ENCODE measurements at regions not wholly inside any gene's neighbourhood (a gene's known extent, or its start where the extent isn't known, plus 50 kb on each side); places are given as distances from the start of the nearest gene placed in this dataset.

DNA sequence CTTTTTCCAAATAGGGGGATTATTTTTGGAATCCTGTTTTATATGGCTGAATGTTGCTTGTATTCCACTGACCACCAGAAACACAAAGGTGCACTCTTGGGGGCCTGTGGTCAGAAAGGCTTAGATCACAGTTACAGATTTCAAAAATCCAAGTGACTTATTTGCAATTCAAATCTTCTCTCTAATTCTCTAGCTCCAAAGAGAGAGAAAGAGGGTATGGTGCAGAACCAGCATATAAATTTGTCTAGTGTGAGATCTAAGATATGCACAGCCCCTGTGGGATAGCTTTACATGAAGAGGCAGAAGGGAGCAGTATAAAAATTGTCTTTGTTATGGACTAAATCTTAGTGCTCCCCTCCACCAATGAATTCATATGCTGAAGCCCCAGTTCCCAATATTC lies 1121.7 kb upstream of the CELF2 start:
- no peak overlapping the region for H2BK120ac ChIP-seq (ENCODE audit: insufficient read depth, low read length, poor library complexity)
- H3K79me1 ChIP-seq (ENCODE audit: low read length) = no peaks in the 10 kb centered on the region
- no peak overlapping the region for H3K27ac ChIP-seq (ENCODE audit: low read depth, low read length)
- no peak overlapping the region for H3K4ac ChIP-seq (ENCODE audit: low read depth, low read length)
- H3K36me3 ChIP-seq (ENCODE audit: control insufficient read depth in 1 of 2, insufficient read depth in 2 of 2, low read length in 2 of 2) = no peaks in the 10 kb centered on the region
- no peak overlapping the region for H2AK5ac ChIP-seq (ENCODE audit: low read length)
- no peak overlapping the region for H3K18ac ChIP-seq (ENCODE audit: low read length)
- H4K91ac ChIP-seq (ENCODE audit: low read depth, low read length) = no peak overlapping the region
- H3K27me3 ChIP-seq (ENCODE audit: insufficient read depth, low read length) = no peaks in the 10 kb centered on the region
- no peak overlapping the region for H4K12ac ChIP-seq (ENCODE audit: low read depth, low read length)
- H3K14ac ChIP-seq (ENCODE audit: low read length) = no peak overlapping the region
- no peaks in the 10 kb centered on the region for H3K79me2 ChIP-seq (ENCODE audit: control insufficient read depth, insufficient read depth, low read length, poor library complexity)
- H2AFZ ChIP-seq (ENCODE audit: insufficient read depth, low read length, poor library complexity) = no peak overlapping the region
- no peak overlapping the region for H2BK5ac ChIP-seq (ENCODE audit: low read depth, low read length, poor library complexity)
- no peak overlapping the region for H2BK12ac ChIP-seq (ENCODE audit: low read length)
- no peak overlapping the region for H4K8ac ChIP-seq (ENCODE audit: low read depth, low read length)
- no peak for DNase-seq
- H3K9ac ChIP-seq (ENCODE audit: low read length) = no peak overlapping the region
- H3K4me3 ChIP-seq (ENCODE audit: low read depth, low read length) = no peak overlapping the region
- H3K4me2 ChIP-seq (ENCODE audit: low read length) = no peak overlapping the region
- H3K4me1 ChIP-seq (ENCODE audit: control insufficient read depth in 1 of 2, insufficient read depth in 2 of 2, low read length in 2 of 2) = no peaks in the 10 kb centered on the region
- no peak overlapping the region for H3K23ac ChIP-seq (ENCODE audit: low read length)
- no peaks in the 10 kb centered on the region for H3K9me3 ChIP-seq (ENCODE audit: insufficient read depth, low read depth, low read length)

DNA sequence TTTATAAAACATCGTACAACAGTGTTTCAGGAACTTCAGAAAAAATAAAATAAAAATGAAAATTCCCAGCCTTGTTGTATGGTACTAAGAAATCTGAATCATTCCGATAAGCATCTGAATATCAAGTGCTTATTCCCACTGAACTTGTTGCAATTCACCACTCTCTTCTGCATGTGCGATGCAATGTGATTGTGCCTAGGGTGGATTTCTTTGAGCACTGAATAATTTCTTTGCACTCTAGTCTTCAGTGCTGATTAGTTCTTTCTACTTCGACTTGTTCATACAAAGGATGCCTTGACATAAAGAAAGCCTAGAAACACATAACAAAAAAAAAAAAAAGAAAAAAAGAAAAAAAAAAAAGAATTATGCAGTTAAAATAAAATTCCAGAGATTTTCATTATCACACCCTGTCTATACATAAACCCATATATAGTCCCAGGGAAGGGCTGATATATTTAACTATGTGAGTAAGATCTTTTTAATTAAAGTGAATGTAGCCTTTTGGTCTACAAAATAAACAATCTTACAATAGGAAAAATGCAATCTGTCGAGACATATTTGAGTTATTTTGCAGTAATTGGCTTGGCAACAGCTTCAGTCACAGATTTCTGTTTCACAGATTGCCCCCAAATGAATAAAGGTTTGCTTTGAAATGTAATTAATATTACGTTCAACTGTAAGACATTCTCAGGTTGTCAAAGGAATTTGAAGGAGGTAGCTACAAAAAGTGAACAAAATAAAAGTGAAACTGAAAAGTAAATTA lies 1118.9 kb upstream of the CELF2 start:
- Histone ChIP-seq H3K4ac (ENCODE audit: low read depth, low read length) (no peak overlapping the region), H2AK5ac (ENCODE audit: low read length) (no peak overlapping the region), H3K9ac (ENCODE audit: low read length) (no peak overlapping the region), H4K8ac (ENCODE audit: low read depth, low read length) (no peak overlapping the region), H3K27ac (ENCODE audit: low read depth, low read length) (no peak overlapping the region), H3K14ac (ENCODE audit: low read length) (no peak overlapping the region), H2BK120ac (ENCODE audit: insufficient read depth, low read length, poor library complexity) (no peak overlapping the region), H2AFZ (ENCODE audit: insufficient read depth, low read length, poor library complexity) (no peak overlapping the region), H3K9me3 (ENCODE audit: insufficient read depth, low read depth, low read length) (no peaks in the 10 kb centered on the region), H3K4me1 (ENCODE audit: control insufficient read depth in 1 of 2, insufficient read depth in 2 of 2, low read length in 2 of 2) (no peaks in the 10 kb centered on the region), H4K91ac (ENCODE audit: low read depth, low read length) (no peak overlapping the region), H3K4me2 (ENCODE audit: low read length) (no peak overlapping the region), H3K79me2 (ENCODE audit: control insufficient read depth, insufficient read depth, low read length, poor library complexity) (no peaks in the 10 kb centered on the region), H2BK5ac (ENCODE audit: low read depth, low read length, poor library complexity) (no peak overlapping the region), H3K23ac (ENCODE audit: low read length) (no peak overlapping the region), H4K12ac (ENCODE audit: low read depth, low read length) (no peak overlapping the region), H3K27me3 (ENCODE audit: insufficient read depth, low read length) (no peaks in the 10 kb centered on the region), H3K18ac (ENCODE audit: low read length) (no peak overlapping the region), H2BK12ac (ENCODE audit: low read length) (no peak overlapping the region), H3K79me1 (ENCODE audit: low read length) (no peaks in the 10 kb centered on the region), H3K36me3 (ENCODE audit: control insufficient read depth in 1 of 2, insufficient read depth in 2 of 2, low read length in 2 of 2) (no peaks in the 10 kb centered on the region), H3K4me3 (ENCODE audit: low read depth, low read length) (no peak overlapping the region)
- no peak for DNase-seq
- WGBS (ENCODE audit: extremely low coverage, insufficient coverage, insufficient read length) = no CpG with 5 or more reads among the region's 6 CpGs

DNA sequence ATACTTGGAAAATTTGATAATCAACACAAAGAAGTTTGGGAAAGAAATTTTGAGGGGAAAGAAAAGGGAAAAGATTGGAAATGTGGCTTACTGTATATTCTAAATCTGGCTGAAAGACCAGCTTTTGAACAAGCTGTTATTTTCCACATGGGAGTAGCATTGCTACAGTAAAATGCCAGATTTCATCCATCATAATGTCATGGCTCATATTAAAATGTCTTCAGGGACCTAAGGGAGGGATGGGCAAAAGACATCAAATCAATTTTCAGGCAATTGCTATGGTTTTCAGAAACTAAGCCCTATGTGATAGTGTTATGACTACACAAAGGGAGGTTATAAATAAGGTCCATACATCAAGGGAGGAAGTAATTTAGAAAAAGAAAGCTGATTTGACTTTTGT lies 1116.9 kb upstream of the CELF2 start:
- peaks cover 0 to 1% of the 10 kb centered on the region in 2 experiments for H3K36me3 ChIP-seq (ENCODE audit: control insufficient read depth in 1 of 2, insufficient read depth in 2 of 2, low read length in 2 of 2)
- no peak overlapping the region for H2BK120ac ChIP-seq (ENCODE audit: insufficient read depth, low read length, poor library complexity)
- no peak for DNase-seq
- no peak overlapping the region for H4K8ac ChIP-seq (ENCODE audit: low read depth, low read length)
- no peak overlapping the region for H3K4me3 ChIP-seq (ENCODE audit: low read depth, low read length)
- no peak overlapping the region for H3K4me2 ChIP-seq (ENCODE audit: low read length)
- no peak overlapping the region for H2BK5ac ChIP-seq (ENCODE audit: low read depth, low read length, poor library complexity)
- H3K23ac ChIP-seq (ENCODE audit: low read length) = no peak overlapping the region
- no peak overlapping the region for H3K4ac ChIP-seq (ENCODE audit: low read depth, low read length)
- no peak overlapping the region for H2AK5ac ChIP-seq (ENCODE audit: low read length)
- no peaks in the 10 kb centered on the region for H3K27me3 ChIP-seq (ENCODE audit: insufficient read depth, low read length)
- H3K9ac ChIP-seq (ENCODE audit: low read length) = no peak overlapping the region
- H4K91ac ChIP-seq (ENCODE audit: low read depth, low read length) = no peak overlapping the region
- H3K14ac ChIP-seq (ENCODE audit: low read length) = no peak overlapping the region
- H3K18ac ChIP-seq (ENCODE audit: low read length) = no peak overlapping the region
- no peaks in the 10 kb centered on the region for H3K4me1 ChIP-seq (ENCODE audit: control insufficient read depth in 1 of 2, insufficient read depth in 2 of 2, low read length in 2 of 2)
- H3K27ac ChIP-seq (ENCODE audit: low read depth, low read length) = no peak overlapping the region
- no peak overlapping the region for H4K12ac ChIP-seq (ENCODE audit: low read depth, low read length)
- no peaks in the 10 kb centered on the region for H3K9me3 ChIP-seq (ENCODE audit: insufficient read depth, low read depth, low read length)
- H2BK12ac ChIP-seq (ENCODE audit: low read length) = no peak overlapping the region
- H3K79me1 ChIP-seq (ENCODE audit: low read length) = no peaks in the 10 kb centered on the region
- H2AFZ ChIP-seq (ENCODE audit: insufficient read depth, low read length, poor library complexity) = no peak overlapping the region
- no peaks in the 10 kb centered on the region for H3K79me2 ChIP-seq (ENCODE audit: control insufficient read depth, insufficient read depth, low read length, poor library complexity)

DNA sequence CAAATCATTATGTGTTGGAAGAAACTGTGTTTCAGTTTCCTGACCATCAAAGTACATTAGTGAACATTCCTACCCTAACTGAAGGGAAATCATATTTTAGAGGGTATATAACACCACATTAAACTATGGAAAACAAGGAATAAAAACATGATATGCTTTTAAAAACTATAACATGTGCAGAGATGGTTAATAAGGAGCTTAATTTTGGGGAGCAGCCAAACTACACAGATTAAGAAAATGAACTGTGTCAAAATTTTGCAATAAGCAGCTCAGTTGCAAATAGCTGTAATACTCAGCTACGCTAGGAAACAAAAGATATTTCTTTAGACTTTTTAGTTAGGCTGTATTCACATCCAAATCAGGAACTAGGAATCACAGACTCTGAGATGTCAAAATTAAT lies 1115.7 kb upstream of the CELF2 start:
- no peaks in the 10 kb centered on the region for H3K9me3 ChIP-seq (ENCODE audit: insufficient read depth, low read depth, low read length)
- no peak overlapping the region for H3K4me2 ChIP-seq (ENCODE audit: low read length)
- H3K4ac ChIP-seq (ENCODE audit: low read depth, low read length) = no peak overlapping the region
- H3K4me1 ChIP-seq (ENCODE audit: control insufficient read depth in 1 of 2, insufficient read depth in 2 of 2, low read length in 2 of 2) = no peaks in the 10 kb centered on the region
- no peak overlapping the region for H2BK120ac ChIP-seq (ENCODE audit: insufficient read depth, low read length, poor library complexity)
- no peak overlapping the region for H4K12ac ChIP-seq (ENCODE audit: low read depth, low read length)
- no peak overlapping the region for H2AK5ac ChIP-seq (ENCODE audit: low read length)
- no peak overlapping the region for H2BK5ac ChIP-seq (ENCODE audit: low read depth, low read length, poor library complexity)
- peaks cover 0 to 1% of the 10 kb centered on the region in 2 experiments for H3K36me3 ChIP-seq (ENCODE audit: control insufficient read depth in 1 of 2, insufficient read depth in 2 of 2, low read length in 2 of 2)
- no peak overlapping the region for H2BK12ac ChIP-seq (ENCODE audit: low read length)
- no peak for DNase-seq
- no peak overlapping the region for H3K27ac ChIP-seq (ENCODE audit: low read depth, low read length)
- H2AFZ ChIP-seq (ENCODE audit: insufficient read depth, low read length, poor library complexity) = no peak overlapping the region
- no peak overlapping the region for H3K23ac ChIP-seq (ENCODE audit: low read length)
- H4K91ac ChIP-seq (ENCODE audit: low read depth, low read length) = no peak overlapping the region
- H4K8ac ChIP-seq (ENCODE audit: low read depth, low read length) = no peak overlapping the region
- no peaks in the 10 kb centered on the region for H3K27me3 ChIP-seq (ENCODE audit: insufficient read depth, low read length)
- no CpG with 5 or more reads among the region's 1 CpG for WGBS (ENCODE audit: extremely low coverage, insufficient coverage, insufficient read length)
- H3K18ac ChIP-seq (ENCODE audit: low read length) = no peak overlapping the region
- H3K79me1 ChIP-seq (ENCODE audit: low read length) = no peaks in the 10 kb centered on the region
- H3K9ac ChIP-seq (ENCODE audit: low read length) = no peak overlapping the region
- no peak overlapping the region for H3K14ac ChIP-seq (ENCODE audit: low read length)
- H3K4me3 ChIP-seq (ENCODE audit: low read depth, low read length) = no peak overlapping the region
- H3K79me2 ChIP-seq (ENCODE audit: control insufficient read depth, insufficient read depth, low read length, poor library complexity) = no peaks in the 10 kb centered on the region
